ENCODE measurements at regions not wholly inside any gene's neighbourhood (a gene's known extent, or its start where the extent isn't known, plus 50 kb on each side); places are given as distances from the start of the nearest gene placed in this dataset.

DNA sequence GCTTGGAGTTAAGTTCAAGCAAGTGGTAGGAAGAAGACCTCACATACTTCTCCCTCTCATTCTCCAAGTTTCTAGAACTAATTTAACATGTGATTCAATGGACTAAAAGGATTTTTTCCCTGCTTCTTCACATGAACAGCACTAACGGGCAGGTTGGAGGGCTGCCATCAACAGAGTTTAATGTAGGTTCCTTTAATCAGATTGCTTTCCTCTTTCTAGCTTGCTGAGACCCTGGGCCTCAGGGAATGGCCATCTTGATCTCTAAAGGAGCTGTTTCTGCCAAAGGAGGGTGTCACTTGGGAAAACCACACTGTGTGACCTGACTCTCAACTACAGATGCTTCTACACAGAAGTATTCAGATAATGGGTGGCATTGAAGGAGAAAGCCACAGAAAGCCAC lies 223.3 kb downstream of the PIK3R1 start:
- Histone ChIP-seq H3K4me1 (ENCODE audit: control insufficient read depth in 5 of 5, insufficient read depth in 5 of 5, low read length in 5 of 5) (peaks cover 2 to 10% (median 3%) of the 10 kb centered on the region in 5 donors), H3K27ac (ENCODE audit: low read depth in 1 of 2, low read length in 1 of 2) (no peak overlapping the region), H3K9ac (ENCODE audit: insufficient read depth in 1 of 2, low read length in 2 of 2) (no peak overlapping the region), H3K9me3 (ENCODE audit: control insufficient read depth in 4 of 4, insufficient read depth in 3 of 4, low read length in 3 of 4) (no peaks in the 10 kb centered on the region), H3K36me3 (ENCODE audit: control insufficient read depth in 4 of 4, insufficient read depth in 4 of 4, low read length in 4 of 4) (no peaks in the 10 kb centered on the region), H3K4me3 (no peak overlapping the region), H3K27me3 (ENCODE audit: control insufficient read depth in 3 of 3, insufficient read depth in 3 of 3, low read length in 2 of 3) (no peaks in the 10 kb centered on the region)
- 38 to 53% methylated on average over 1 of the region's 1 CpG for WGBS, 2 donors
- TF ChIP-seq, protein P1, sequence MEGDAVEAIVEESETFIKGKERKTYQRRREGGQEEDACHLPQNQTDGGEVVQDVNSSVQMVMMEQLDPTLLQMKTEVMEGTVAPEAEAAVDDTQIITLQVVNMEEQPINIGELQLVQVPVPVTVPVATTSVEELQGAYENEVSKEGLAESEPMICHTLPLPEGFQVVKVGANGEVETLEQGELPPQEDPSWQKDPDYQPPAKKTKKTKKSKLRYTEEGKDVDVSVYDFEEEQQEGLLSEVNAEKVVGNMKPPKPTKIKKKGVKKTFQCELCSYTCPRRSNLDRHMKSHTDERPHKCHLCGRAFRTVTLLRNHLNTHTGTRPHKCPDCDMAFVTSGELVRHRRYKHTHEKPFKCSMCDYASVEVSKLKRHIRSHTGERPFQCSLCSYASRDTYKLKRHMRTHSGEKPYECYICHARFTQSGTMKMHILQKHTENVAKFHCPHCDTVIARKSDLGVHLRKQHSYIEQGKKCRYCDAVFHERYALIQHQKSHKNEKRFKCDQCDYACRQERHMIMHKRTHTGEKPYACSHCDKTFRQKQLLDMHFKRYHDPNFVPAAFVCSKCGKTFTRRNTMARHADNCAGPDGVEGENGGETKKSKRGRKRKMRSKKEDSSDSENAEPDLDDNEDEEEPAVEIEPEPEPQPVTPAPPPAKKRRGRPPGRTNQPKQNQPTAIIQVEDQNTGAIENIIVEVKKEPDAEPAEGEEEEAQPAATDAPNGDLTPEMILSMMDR (IDR thresholded peaks at IDR 0.05; ENCODE audit: control extremely low read depth, extremely low read depth) = no peak
- ATAC-seq (ENCODE audit: insufficient read depth, low FRiP score) = no peak
- DNase-seq = peak in 1 of 3 donors; percentile 58

GRCh38 chr5:68440245-68440644 lies 224.7 kb downstream of the PIK3R1 start:
- Histone ChIP-seq H3K9me3 (ENCODE audit: control insufficient read depth in 4 of 4, insufficient read depth in 3 of 4, low read length in 3 of 4) (no peaks in the 10 kb centered on the region), H3K27ac (ENCODE audit: low read depth in 1 of 2, low read length in 1 of 2) (no peak overlapping the region), H3K4me3 (no peak overlapping the region), H3K27me3 (ENCODE audit: control insufficient read depth in 3 of 3, insufficient read depth in 3 of 3, low read length in 2 of 3) (no peaks in the 10 kb centered on the region), H3K9ac (ENCODE audit: insufficient read depth in 1 of 2, low read length in 2 of 2) (no peak overlapping the region), H3K4me1 (ENCODE audit: control insufficient read depth in 5 of 5, insufficient read depth in 5 of 5, low read length in 5 of 5) (peaks cover 0 to 10% (median 3%) of the 10 kb centered on the region in 5 donors), H3K36me3 (ENCODE audit: control insufficient read depth in 4 of 4, insufficient read depth in 4 of 4, low read length in 4 of 4) (no peaks in the 10 kb centered on the region)
- ATAC-seq (ENCODE audit: insufficient read depth, low FRiP score) (no peak), DNase-seq (no peak)
- TF ChIP-seq, protein P1 (IDR thresholded peaks at IDR 0.05; ENCODE audit: control extremely low read depth, extremely low read depth) = no peak
- 93 to 94% methylated on average over 2 of the region's 2 CpGs for WGBS, 2 donors

- Histone ChIP-seq H3K9ac (ENCODE audit: insufficient read depth in 1 of 2, low read length in 2 of 2) (no peak overlapping the region), H3K27ac (ENCODE audit: low read depth in 1 of 2, low read length in 1 of 2) (no peak overlapping the region), H3K4me3 (no peak overlapping the region), H3K4me1 (ENCODE audit: control insufficient read depth in 5 of 5, insufficient read depth in 5 of 5, low read length in 5 of 5) (peaks cover 0 to 10% (median 2%) of the 10 kb centered on the region in 5 donors), H3K27me3 (ENCODE audit: control insufficient read depth in 3 of 3, insufficient read depth in 3 of 3, low read length in 2 of 3) (no peaks in the 10 kb centered on the region), H3K9me3 (ENCODE audit: control insufficient read depth in 4 of 4, insufficient read depth in 3 of 4, low read length in 3 of 4) (no peaks in the 10 kb centered on the region), H3K36me3 (ENCODE audit: control insufficient read depth in 4 of 4, insufficient read depth in 4 of 4, low read length in 4 of 4) (no peaks in the 10 kb centered on the region)
- DNase-seq (no peak), ATAC-seq (ENCODE audit: insufficient read depth, low FRiP score) (no peak)
- TF ChIP-seq, protein P1 (IDR thresholded peaks at IDR 0.05; ENCODE audit: control extremely low read depth, extremely low read depth) = no peak
Observed at GRCh38 chr5:68440651-68441050, 225.1 kb downstream of the PIK3R1 start.

Data from lung (tissue), 11 donors.